ENCODE measurements at regions not wholly inside any gene's neighbourhood (a gene's known extent, or its start where the extent isn't known, plus 50 kb on each side); places are given as distances from the start of the nearest gene placed in this dataset.

GRCh38 chr16:75801307-75801706 is 75.0 kb upstream of the CPHXL start:
- Histone ChIP-seq H3K36me3 (ENCODE audit: insufficient read depth) (no peaks in the 10 kb centered on the region), H3K9me2 (ENCODE audit: insufficient read depth) (no peaks in the 10 kb centered on the region), H3K4me3 (no peak overlapping the region), H3K79me2 (replicated peaks; ENCODE audit: insufficient read depth) (no peaks in the 10 kb centered on the region), H3F3A (replicated peaks; ENCODE audit: low read depth) (no peaks in the 10 kb centered on the region), H2AFZ (no peak overlapping the region), H3K4me1 (ENCODE audit: insufficient read depth) (no peaks in the 10 kb centered on the region), H3K4me2 (no peak overlapping the region), H3K27me3 (ENCODE audit: insufficient read depth) (peaks cover 14% of the 10 kb centered on the region; the same call in 1 of the 2 replicates), H3K27ac (ENCODE audit: low read depth) (no peak overlapping the region), H4K20me1 (replicated peaks; ENCODE audit: insufficient read depth) (no peaks in the 10 kb centered on the region)
- Mint-ChIP-seq H3K4me1 (no peaks in the 10 kb centered on the region), H3K4me3 (no peak overlapping the region), H3K9me3 (peaks cover 53% of the 10 kb centered on the region), H3K27ac (no peak overlapping the region), H3K36me3 (ENCODE audit: low read depth) (no peaks in the 10 kb centered on the region), H3K27me3 (ENCODE audit: insufficient read depth, low read depth, poor library complexity) (peaks cover 1% of the 10 kb centered on the region)
- ATAC-seq (no peak), DNase-seq (ENCODE audit: low spot score) (peak; percentile 9)
- peak in 1 of 2 experiments; percentile 51; a peak in 3 of 4 replicates for TF ChIP-seq CTCF (conservative IDR thresholded peaks at IDR 0.05; ENCODE audit: low read depth in 2 of 2)
- TF ChIP-seq NANOG (IDR thresholded peaks at IDR 0.05; ENCODE audit: borderline replicate concordance) = no peak

GRCh38 chr16:75803753-75804152 is 77.5 kb upstream of the CPHXL start:
- DNase-seq (ENCODE audit: low spot score) = no peak
- peaks cover 47% of the 10 kb centered on the region for H3K9me3 Mint-ChIP-seq
- H3K36me3 Mint-ChIP-seq (ENCODE audit: low read depth) = no peaks in the 10 kb centered on the region
- H3K27me3 Mint-ChIP-seq (ENCODE audit: insufficient read depth, low read depth, poor library complexity) = peaks cover 1% of the 10 kb centered on the region
- ATAC-seq = no peak
- Histone ChIP-seq H3K27ac (ENCODE audit: low read depth) (no peak overlapping the region), H4K20me1 (replicated peaks; ENCODE audit: insufficient read depth) (no peaks in the 10 kb centered on the region), H3K79me2 (replicated peaks; ENCODE audit: insufficient read depth) (no peaks in the 10 kb centered on the region), H3K4me3 (no peak overlapping the region), H3K9me2 (ENCODE audit: insufficient read depth) (no peaks in the 10 kb centered on the region), H3K4me1 (ENCODE audit: insufficient read depth) (no peaks in the 10 kb centered on the region), H3K36me3 (ENCODE audit: insufficient read depth) (no peaks in the 10 kb centered on the region), H3F3A (replicated peaks; ENCODE audit: low read depth) (no peaks in the 10 kb centered on the region), H3K4me2 (no peak overlapping the region), H2AFZ (no peak overlapping the region), H3K27me3 (ENCODE audit: insufficient read depth) (peaks cover 18% of the 10 kb centered on the region; the same call in 1 of the 2 replicates)
- H3K4me1 Mint-ChIP-seq = no peaks in the 10 kb centered on the region
- no peak overlapping the region for H3K4me3 Mint-ChIP-seq
- no peak overlapping the region for H3K27ac Mint-ChIP-seq
- TF ChIP-seq CTCF (conservative IDR thresholded peaks at IDR 0.05; ENCODE audit: low read depth in 2 of 2) = no peak
- no peak for TF ChIP-seq ETS1 (IDR thresholded peaks at IDR 0.05)
- no peak for TF ChIP-seq CREB1 (CRISPR knock-in tag; IDR thresholded peaks at IDR 0.05; ENCODE audit: low read depth)
- no peak for TF ChIP-seq NANOG (IDR thresholded peaks at IDR 0.05; ENCODE audit: borderline replicate concordance)
- no peak for TF ChIP-seq EZH2phosphoT487 (IDR thresholded peaks at IDR 0.05; ENCODE audit: unreplicated experiment)
- no peak for TF ChIP-seq STAT1 (IDR thresholded peaks at IDR 0.05; ENCODE audit: unreplicated experiment)
- no peak for TF ChIP-seq JUNB (IDR thresholded peaks at IDR 0.05; ENCODE audit: unreplicated experiment)
- no peak for TF ChIP-seq ZNF114 (CRISPR knock-in tag; IDR thresholded peaks at IDR 0.05)
- no peak for TF ChIP-seq EZH2 (IDR thresholded peaks at IDR 0.05; ENCODE audit: low read depth, unreplicated experiment)
- no peak for TF ChIP-seq ZNF331 (CRISPR knock-in tag; IDR thresholded peaks at IDR 0.05; ENCODE audit: low read depth)
- TF ChIP-seq REST (IDR thresholded peaks at IDR 0.05; ENCODE audit: unreplicated experiment) = no peak
- TF ChIP-seq POLR2AphosphoS5 (IDR thresholded peaks at IDR 0.05; ENCODE audit: low read depth) = no peak

All from GM23338 (cell line).